ENCODE measurements at regions not wholly inside any gene's neighbourhood (a gene's known extent, or its start where the extent isn't known, plus 50 kb on each side); places are given as distances from the start of the nearest gene placed in this dataset.

DNA sequence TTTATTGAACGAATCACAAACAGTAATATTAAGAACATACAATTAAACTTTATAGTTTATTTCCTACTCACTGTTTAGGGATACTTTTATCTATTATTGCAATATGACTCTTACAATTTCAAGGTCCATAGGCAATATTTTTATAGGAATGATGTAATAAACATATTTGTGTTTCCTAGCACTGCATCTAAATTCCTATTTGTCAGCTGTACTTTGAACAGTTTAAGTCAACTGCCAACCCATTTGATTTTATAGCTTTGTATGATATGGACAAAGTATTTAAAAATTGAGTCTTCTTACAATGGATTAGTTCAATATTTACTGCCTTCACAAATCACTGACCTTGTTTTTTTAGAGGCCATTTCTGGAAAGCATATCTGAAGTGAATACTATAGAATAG lies 199.3 kb downstream of the PCDH7 start:
- TF ChIP-seq POLR2A (IDR thresholded peaks at IDR 0.05), result no peak
- TF ChIP-seq POLR2AphosphoS5 (IDR thresholded peaks at IDR 0.05), result no peak
- TF ChIP-seq, protein P1, sequence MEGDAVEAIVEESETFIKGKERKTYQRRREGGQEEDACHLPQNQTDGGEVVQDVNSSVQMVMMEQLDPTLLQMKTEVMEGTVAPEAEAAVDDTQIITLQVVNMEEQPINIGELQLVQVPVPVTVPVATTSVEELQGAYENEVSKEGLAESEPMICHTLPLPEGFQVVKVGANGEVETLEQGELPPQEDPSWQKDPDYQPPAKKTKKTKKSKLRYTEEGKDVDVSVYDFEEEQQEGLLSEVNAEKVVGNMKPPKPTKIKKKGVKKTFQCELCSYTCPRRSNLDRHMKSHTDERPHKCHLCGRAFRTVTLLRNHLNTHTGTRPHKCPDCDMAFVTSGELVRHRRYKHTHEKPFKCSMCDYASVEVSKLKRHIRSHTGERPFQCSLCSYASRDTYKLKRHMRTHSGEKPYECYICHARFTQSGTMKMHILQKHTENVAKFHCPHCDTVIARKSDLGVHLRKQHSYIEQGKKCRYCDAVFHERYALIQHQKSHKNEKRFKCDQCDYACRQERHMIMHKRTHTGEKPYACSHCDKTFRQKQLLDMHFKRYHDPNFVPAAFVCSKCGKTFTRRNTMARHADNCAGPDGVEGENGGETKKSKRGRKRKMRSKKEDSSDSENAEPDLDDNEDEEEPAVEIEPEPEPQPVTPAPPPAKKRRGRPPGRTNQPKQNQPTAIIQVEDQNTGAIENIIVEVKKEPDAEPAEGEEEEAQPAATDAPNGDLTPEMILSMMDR (IDR thresholded peaks at IDR 0.05), result no peak
